AML-193 (cell line): ENCODE measurements at regions not wholly inside any gene's neighbourhood (a gene's known extent, or its start where the extent isn't known, plus 50 kb on each side); places are given as distances from the start of the nearest gene placed in this dataset.

ENCODE experiments used
- DNase-seq, 2 experiments: peaks; one replicate each; lab custom pipeline; 2025; lab: John Stamatoyannopoulos, UW

- no peak for DNase-seq
Measured at GRCh38 chr6:137269803-137270202, 50.6 kb upstream of the IFNGR1 start.

- no peak for DNase-seq
Measured at GRCh38 chr6:137269347-137269746, 50.2 kb upstream of the IFNGR1 start.
